Vagina (tissue), 2 donors: ENCODE measurements at regions not wholly inside any gene's neighbourhood (a gene's known extent, or its start where the extent isn't known, plus 50 kb on each side); places are given as distances from the start of the nearest gene placed in this dataset.
"Not testable (repeated sequence)": the region's sequence is repeated elsewhere in the genome, so short reads cannot be mapped to it uniquely, and the experiment has no call there.

Experiments used
- POLR2AphosphoS5 ChIP-seq, 2 donors: sonication (generic); formaldehyde crosslinking; IDR thresholded peaks; one replicate each; pipeline ENCODE4 v1.9.0; 2017; ENCODE audit warnings: antibody characterized with exemption in 2 of 2, mild to moderate bottlenecking in 2 of 2, low read depth in 1 of 2; ENCODE audit not compliant: insufficient read depth in 1 of 2
- TF ChIP-seq, protein P1 (sequence below), 3 experiments: fragments of 450-650 bp in 2 of 3; fragments of 200-600 bp in 1 of 3; sonication (generic) in 1 of 3; IDR thresholded peaks; one replicate each; pipeline ENCODE4 v1.5.1; 2017 to 2019; ENCODE audit warnings: antibody characterized with exemption in 3 of 3, mild to moderate bottlenecking in 2 of 3, moderate library complexity in 2 of 3

DNA sequence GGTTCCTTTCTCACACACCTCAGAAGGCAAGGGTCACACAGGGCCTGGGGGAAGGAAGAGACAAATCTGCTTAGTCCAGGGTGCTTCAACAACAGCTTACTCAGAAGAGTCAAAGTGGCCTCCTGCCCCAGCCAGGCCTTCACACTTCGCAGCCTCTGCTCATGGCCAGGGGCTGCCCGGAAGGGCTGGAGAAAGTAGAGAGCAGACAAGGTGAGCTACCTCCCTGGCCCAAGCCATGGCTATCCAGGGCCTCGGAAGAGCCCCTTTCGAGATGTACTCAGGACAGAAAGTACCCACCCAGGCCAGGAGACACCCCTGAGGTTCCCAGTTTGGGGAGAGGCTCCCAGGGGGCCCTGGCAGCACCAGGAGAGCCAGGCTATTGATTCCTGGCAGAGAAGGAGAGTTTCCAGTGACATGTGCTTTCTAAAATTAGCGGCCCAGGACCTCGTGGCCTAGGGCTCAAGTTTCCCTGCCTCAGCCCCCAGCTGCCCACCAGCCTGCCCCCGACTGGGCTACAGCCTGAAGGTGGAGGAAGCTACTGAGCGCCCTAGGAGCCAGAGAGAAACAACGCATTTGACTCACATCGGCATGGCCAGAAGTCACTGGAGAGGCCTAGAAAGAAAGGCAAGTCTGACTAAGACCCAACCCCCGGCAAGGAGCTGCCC lies 533.2 kb downstream of the TP53TG3F start:
- TF ChIP-seq, protein P1, sequence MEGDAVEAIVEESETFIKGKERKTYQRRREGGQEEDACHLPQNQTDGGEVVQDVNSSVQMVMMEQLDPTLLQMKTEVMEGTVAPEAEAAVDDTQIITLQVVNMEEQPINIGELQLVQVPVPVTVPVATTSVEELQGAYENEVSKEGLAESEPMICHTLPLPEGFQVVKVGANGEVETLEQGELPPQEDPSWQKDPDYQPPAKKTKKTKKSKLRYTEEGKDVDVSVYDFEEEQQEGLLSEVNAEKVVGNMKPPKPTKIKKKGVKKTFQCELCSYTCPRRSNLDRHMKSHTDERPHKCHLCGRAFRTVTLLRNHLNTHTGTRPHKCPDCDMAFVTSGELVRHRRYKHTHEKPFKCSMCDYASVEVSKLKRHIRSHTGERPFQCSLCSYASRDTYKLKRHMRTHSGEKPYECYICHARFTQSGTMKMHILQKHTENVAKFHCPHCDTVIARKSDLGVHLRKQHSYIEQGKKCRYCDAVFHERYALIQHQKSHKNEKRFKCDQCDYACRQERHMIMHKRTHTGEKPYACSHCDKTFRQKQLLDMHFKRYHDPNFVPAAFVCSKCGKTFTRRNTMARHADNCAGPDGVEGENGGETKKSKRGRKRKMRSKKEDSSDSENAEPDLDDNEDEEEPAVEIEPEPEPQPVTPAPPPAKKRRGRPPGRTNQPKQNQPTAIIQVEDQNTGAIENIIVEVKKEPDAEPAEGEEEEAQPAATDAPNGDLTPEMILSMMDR (IDR thresholded peaks at IDR 0.05) = not testable (repeated sequence)
- TF ChIP-seq POLR2AphosphoS5 (IDR thresholded peaks at IDR 0.05; ENCODE audit: insufficient read depth in 1 of 2, low read depth in 1 of 2) = not testable (repeated sequence)
